ENCODE measurements at regions not wholly inside any gene's neighbourhood (a gene's known extent, or its start where the extent isn't known, plus 50 kb on each side); places are given as distances from the start of the nearest gene placed in this dataset.

- WGBS, 2 donors, result 84 to 89% methylated on average over 9 of the region's 9 CpGs
- no peaks in the 10 kb centered on the region for H3K27me3 ChIP-seq
- DNase-seq, result no peak
- no peak overlapping the region for H3K27ac ChIP-seq
- no peaks in the 10 kb centered on the region for H3K9me3 ChIP-seq
- intact Hi-C loops (cut with DNase I), result no loop called here
- H3K4me1 ChIP-seq, result no peaks in the 10 kb centered on the region
- H3K36me3 ChIP-seq, result no peaks in the 10 kb centered on the region
- TF ChIP-seq POLR2A (IDR thresholded peaks at IDR 0.05) (no peak), CTCF (IDR thresholded peaks at IDR 0.05) (no peak)
- no peak overlapping the region for H3K4me3 ChIP-seq
Measured at GRCh38 chr11:92789761-92790160, 179.7 kb upstream of the MTNR1B start.

- H3K36me3 ChIP-seq, result no peaks in the 10 kb centered on the region
- WGBS, 2 donors, result 25 to 50% methylated on average over 1 of the region's 1 CpG
- H3K4me3 ChIP-seq, result no peak overlapping the region
- H3K4me1 ChIP-seq, result no peaks in the 10 kb centered on the region
- DNase-seq, result no peak
- intact Hi-C loops (cut with DNase I), result no loop called here
- no peaks in the 10 kb centered on the region for H3K27me3 ChIP-seq
- no peak overlapping the region for H3K27ac ChIP-seq
- H3K9me3 ChIP-seq, result no peaks in the 10 kb centered on the region
- no peak for TF ChIP-seq POLR2A (IDR thresholded peaks at IDR 0.05)
- TF ChIP-seq CTCF (IDR thresholded peaks at IDR 0.05), result no peak
Measured at GRCh38 chr11:92790366-92790765, 179.1 kb upstream of the MTNR1B start.

GRCh38 chr11:92790926-92791616 lies 178.4 kb upstream of the MTNR1B start:
- Histone ChIP-seq H3K9me3 (no peaks in the 10 kb centered on the region), H3K36me3 (no peaks in the 10 kb centered on the region), H3K27me3 (no peaks in the 10 kb centered on the region), H3K4me1 (no peaks in the 10 kb centered on the region), H3K4me3 (no peak overlapping the region), H3K27ac (no peak overlapping the region)
- intact Hi-C loops (cut with DNase I), result no loop called here
- TF ChIP-seq POLR2A (IDR thresholded peaks at IDR 0.05) (no peak), CTCF (IDR thresholded peaks at IDR 0.05) (no peak)
- no peak for DNase-seq

- TF ChIP-seq CTCF (IDR thresholded peaks at IDR 0.05), result no peak
- no peak for TF ChIP-seq POLR2A (IDR thresholded peaks at IDR 0.05)
- H3K27me3 ChIP-seq, result no peaks in the 10 kb centered on the region
- H3K9me3 ChIP-seq, result no peaks in the 10 kb centered on the region
- WGBS, 2 donors, result 80% methylated on average over 3 of the region's 3 CpGs
- intact Hi-C loops (cut with DNase I), result no loop called here
- no peaks in the 10 kb centered on the region for H3K4me1 ChIP-seq
- H3K36me3 ChIP-seq, result no peaks in the 10 kb centered on the region
- H3K27ac ChIP-seq, result no peak overlapping the region
- no peak overlapping the region for H3K4me3 ChIP-seq
- no peak for DNase-seq
Measured at GRCh38 chr11:92791886-92792285, 177.6 kb upstream of the MTNR1B start.

GRCh38 chr11:92793189-92793588 lies 176.3 kb upstream of the MTNR1B start:
- no peak for TF ChIP-seq POLR2A (IDR thresholded peaks at IDR 0.05)
- no peak for TF ChIP-seq CTCF (IDR thresholded peaks at IDR 0.05)
- no peak for DNase-seq
- no peaks in the 10 kb centered on the region for H3K4me1 ChIP-seq
- H3K36me3 ChIP-seq, result no peaks in the 10 kb centered on the region
- 80 to 85% methylated on average over 4 of the region's 4 CpGs for WGBS, 2 donors
- no peaks in the 10 kb centered on the region for H3K27me3 ChIP-seq
- intact Hi-C loops (cut with DNase I), result no loop called here
- no peak overlapping the region for H3K27ac ChIP-seq
- H3K4me3 ChIP-seq, result no peak overlapping the region
- no peaks in the 10 kb centered on the region for H3K9me3 ChIP-seq

Measured in esophagus squamous epithelium (tissue), 5 donors.